GM19043 (cell line): ENCODE measurements at regions not wholly inside any gene's neighbourhood (a gene's known extent, or its start where the extent isn't known, plus 50 kb on each side); places are given as distances from the start of the nearest gene placed in this dataset.
A peak's percentile ranks its signal among the peaks of the same experiment; 100 is the strongest.

Experiments used
- ATAC-seq: cut with Tn5 transposase; IDR thresholded peaks from one replicate; pipeline ENCODE4 v1.9.1; 2021; ENCODE audit warnings: low read depth; ENCODE audit not compliant: unreplicated experiment

DNA sequence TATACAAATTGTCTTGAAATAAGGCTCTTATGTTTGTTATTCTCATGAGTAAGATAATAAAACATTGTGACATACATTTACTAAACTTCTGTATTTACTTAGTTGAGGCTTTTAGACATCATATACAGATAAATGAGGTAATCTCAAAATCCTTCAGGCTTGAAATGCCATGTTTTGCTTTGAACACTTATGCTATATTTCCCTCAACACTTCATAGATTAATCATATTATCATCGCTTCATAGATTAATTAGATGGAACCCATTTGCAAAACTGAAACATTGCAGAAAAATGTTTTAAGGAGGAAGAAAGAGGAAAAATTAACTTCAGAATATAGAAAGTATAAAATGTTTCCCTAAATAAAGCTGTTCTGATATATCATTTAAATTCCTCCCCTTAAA, 165.0 kb upstream of the CNTNAP2 start:
- no peak for ATAC-seq

DNA sequence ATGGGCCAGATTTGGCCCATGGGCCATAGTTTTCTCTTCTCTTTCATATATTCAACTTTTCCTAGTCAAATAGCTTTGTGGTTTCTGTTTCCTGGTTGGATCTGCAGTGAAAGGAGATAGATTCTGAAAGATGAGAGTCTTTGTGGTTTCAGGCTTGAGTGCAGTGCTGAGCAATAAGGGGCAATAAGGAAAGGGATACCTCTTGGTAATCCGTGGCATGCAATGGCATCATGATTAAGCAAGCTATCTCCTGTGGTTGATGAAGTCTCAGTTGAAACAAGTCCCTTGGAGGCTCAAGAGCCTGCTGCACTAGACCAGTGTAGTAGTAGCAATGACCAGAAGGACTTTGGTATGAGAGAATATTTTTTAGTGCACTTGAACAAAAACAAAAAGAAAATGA, 187.7 kb upstream of the CNTNAP2 start:
- ATAC-seq = no peak

DNA sequence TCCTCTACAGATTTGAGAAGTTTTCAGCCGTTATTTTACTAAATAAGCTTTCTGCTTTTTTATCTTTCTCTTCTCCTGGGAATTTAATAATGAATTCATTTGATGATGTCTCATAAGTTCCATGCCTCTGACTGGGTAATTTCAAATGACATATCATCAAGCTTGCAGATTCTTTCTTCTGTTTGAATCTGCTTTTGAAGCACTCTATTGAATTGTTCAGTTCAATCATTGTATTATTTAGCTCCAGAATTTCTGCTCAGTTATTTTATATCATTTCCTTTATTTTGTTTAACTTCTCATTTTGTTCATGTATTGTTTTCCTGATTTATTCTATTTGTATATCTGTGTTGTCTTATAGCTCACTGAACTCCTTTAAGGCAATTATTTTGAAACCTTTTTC, 196.9 kb upstream of the CNTNAP2 start:
- ATAC-seq = no peak

DNA sequence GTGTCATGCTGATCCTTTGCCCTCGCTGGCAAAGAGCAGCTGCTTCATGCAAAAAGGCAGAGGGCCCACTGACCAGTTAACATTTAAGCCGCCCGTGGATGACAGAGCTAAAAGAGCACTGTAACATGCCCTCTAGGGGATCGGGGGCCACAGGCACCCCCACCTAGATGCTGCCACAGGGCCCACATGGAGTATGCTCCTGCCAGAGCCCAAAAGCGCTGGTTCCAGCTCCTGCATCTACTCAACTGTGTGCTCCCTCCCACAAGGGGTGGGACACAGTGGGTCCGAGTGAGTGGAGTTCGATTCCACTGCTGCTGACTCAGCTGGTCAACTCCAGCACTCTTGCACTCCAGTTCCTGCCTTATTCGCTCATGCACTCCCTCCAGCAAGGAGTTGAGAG, 199.8 kb upstream of the CNTNAP2 start:
- ATAC-seq = no peak

DNA sequence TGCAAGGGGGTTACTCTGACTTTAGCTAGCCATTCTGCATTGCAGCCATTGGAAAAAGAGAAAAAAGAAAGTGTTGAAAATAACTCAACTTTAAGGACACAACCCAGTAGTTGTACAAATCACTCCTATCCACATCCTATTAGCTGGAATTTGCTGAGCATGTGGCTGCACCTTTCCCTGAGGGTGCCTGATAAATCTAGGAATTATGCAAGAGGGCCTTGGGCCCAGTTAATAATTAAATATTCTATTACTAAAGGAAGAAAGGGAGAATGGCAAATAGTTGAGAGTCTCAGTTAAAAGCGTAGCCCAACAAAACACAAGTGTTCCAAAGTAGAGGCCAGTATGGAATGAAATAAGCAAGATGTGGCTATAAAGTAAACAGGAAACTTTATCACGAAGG, 200.9 kb upstream of the CNTNAP2 start:
- ATAC-seq = no peak

DNA sequence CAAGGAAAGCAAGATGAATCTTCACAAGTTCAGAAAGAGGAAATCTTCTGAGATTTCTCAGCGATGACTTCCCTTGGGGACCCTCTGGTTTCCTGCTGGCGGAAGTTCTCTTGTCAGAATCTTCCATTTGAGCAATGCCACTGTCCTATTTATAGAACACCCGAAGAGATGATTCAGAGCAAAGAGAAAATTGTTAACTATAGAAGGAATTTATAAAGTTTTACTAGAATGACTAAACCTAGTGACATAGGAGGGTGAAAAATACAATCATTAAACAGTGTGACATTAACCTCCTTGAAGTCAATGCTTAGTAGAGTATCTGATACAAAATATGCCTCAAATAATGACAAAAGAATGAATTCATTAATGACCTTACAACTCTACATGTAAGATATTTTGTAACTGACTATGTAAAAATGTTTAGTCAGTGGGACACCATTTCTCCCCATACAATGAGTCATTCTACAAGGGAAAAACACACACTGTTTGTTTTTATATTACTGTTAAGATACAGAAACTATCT, 206.5 kb upstream of the CNTNAP2 start:
- ATAC-seq = peak; percentile 62

DNA sequence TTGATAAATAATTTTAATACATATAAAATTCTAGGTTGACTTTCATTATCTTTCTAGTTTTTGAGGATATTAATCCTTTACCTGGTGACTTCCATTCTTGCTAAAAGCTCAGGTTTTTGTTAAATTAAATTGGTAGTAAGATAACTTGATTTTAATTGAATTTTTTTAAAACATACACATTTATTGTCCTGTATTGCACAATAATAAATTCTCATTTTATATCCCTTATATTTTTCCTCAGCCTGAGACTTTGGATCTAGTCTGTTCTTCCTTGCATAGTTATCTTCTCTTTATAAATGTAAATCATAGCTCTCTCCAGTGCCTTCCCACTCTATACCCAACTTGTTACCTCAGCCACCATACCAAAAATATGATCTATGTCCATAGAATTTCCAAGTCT, 212.9 kb upstream of the CNTNAP2 start:
- no peak for ATAC-seq

DNA sequence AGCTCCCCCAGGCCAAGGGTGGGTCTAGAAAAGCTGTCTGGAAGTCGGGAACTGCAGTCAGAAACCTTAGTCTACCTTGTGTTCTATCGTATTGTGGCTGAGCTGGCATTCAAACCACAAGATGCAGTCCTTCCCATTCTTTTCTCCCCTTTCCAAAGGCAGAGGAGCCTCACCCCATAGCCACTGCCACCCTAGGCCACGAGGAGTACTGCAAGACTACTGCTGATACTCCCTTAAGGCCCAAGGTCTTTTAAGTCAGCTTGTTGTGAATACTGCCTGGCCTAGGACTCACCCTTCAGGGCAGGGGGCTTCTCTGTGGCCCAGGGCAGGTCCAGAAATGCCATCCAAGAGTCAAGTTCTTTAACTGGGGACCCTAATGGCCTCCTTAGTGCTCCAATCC, 214.5 kb upstream of the CNTNAP2 start:
- ATAC-seq = no peak

DNA sequence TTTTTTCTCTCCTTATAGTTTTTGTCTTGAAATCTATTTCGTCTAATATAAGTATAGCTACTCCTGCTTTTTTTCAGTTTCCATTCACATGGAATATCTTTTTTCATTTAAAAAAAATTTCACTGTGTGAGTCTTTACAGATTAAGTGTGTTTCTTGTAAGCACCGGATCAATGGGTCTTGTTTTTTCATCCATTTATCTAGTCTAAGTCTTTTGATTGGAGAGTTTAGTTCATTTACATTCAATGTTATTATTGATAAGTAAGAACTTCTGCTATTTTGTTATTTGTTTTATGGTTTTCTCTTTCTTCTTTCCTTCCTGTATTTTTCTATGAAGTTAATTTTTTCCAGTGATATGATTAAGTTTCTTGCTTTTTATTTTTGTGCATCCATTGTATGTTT, 216.7 kb upstream of the CNTNAP2 start:
- ATAC-seq = no peak

DNA sequence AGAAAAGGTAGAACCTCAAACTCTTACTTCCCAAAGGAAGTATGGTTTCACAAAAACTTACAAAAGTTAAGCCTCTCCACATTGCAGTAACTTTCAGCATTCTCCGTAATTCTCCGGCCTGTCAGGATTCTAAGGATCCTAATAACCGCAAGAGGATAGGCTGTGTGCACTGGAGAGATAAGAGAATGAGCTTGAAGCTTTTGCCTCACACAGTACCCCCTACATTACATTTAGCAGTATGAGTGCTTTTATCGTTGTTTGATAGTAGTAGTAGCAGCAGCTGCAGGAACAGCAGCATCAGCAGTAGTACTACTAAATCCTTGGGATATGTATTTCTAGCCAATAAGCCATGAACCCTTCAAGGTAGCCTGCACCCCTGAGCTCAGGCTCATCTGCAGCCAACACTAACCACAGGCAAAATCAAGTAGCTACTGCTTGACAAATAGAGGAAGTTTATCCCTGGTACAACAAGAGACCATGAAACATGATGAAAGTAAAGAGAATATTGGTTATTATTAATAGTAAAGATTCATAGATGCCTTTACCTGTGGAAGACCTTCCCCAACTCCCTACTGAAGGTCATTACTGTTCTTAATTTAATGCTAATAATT, 222.6 kb upstream of the CNTNAP2 start:
- no peak for ATAC-seq

DNA sequence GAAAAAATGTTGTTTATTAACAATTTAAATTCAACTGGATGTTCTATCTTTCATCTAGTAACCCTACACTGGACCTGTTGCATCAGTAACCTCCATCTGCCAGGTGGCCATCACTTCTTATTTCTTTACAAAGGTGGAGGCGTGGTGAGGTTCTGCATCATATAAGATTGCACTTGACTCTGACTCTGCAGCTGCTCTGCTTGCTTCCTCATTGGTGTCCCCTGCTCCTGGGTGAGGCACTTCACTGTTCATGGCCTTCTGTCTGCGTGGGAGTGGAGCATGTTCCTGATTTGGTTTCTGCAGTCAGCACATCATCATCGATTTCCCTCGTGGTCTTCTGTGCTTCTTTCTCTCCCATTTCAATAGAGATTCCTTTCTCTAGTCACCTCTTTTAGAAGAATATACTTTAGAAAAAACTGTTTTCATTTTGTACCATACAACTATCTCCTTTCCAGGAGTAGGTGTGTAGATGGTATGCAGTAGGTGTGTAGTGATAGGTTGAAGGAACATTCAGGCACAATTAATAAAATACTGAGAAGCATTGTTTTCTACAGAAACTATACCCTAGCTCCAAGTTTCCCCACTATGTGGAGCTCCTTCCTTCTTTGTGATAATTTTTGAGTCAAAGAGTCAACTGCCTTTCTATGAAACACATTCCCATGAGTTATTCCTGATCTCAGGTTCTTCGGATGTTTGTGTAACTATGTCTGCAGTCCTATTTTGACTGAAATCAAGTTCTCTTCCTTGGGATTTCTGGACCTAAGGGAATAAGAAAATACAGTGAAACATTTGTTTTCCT, 231.7 kb upstream of the CNTNAP2 start:
- ATAC-seq = no peak

DNA sequence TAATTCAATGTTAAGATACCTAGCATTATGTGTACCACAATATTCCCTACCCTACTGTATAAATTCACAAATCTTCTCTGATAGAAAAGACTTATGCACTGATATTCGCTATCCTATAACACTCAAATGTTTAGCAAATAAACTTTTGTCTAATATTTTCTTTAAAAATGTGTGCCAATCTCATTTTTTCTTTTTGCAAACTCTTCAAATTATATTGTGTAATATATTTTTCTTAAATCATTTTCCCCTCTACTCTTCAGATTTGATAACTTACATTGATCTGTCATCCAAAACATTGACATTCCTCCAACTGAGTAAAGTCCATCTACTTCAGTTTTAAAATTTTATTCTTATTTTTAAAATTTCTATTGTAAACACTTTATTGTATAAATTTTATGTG, 240.2 kb upstream of the CNTNAP2 start:
- no peak for ATAC-seq

DNA sequence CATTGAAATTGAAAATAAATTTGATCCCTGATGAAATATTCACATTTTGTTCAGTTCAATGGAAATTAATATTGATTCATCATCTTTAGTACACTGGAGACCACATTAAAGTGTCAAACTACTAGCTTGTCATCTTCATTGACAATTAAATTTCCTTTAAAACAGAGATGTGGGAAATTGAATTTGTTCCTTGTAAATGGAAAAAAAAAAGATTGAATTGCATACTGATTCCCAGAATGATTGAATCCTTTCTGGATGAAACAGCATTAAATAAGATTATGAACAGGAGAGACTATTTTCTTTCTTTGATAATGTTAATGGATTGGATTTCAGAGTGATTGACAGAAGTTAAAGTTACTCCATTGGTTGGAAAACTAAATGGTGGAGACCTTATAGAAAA, 241.3 kb upstream of the CNTNAP2 start:
- ATAC-seq = no peak

DNA sequence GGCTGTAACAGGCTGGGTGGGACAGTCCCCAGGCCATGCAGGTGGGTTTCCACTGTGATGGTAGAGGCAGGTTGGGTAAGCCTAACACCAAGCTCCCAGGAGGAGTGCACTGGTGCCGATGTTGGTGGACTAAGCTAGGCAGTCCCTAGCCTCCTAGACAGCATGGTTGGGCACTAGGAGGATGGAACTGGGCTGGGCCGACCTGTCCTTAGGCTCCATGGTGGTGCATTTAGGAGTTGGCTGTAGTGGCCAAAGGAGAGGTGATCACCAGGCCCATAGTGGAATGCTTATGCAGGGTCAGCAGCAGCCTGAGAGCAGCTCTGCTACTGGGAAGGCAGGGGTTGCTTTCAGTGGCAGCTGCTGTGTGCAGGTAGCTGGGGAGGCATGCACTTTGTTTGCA, 247.7 kb upstream of the CNTNAP2 start:
- no peak for ATAC-seq

DNA sequence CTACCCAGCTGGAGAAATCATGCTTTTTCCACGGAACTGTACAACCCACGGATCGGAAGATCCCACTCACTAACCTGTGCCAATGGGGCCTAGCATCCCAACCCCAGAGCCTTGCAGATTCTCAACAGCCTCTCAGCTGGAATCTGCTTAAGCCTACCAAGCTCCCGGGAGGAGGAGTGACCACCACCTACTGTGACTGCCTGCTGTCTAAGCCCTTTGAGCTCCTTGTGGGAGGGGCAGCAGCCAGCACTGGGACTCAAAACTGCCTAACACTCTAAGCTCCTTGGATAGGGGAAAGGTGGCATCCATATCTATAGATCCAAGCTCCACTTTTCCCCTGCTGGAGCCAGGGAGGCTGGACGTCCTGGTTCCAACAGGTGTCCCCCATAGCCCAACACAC, 254.4 kb upstream of the CNTNAP2 start:
- no peak for ATAC-seq

DNA sequence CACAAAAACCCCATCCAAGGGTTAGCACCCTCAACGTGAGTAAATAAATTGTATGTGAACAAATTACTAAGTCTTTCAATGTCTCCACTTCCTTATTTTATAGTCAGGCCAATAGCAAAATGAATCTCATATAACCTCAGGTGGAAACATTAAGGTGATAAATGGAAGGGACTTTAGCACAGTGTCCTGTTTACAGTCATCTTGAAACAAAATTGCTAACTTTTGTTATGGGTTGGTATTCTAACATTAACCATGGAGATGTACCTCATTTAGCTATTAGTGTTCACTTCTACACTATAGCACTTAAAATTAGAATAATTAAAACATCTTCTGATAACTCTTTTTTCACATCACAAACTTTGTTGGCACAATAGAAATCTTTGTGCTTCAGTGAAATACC, 255.8 kb upstream of the CNTNAP2 start:
- ATAC-seq = no peak

DNA sequence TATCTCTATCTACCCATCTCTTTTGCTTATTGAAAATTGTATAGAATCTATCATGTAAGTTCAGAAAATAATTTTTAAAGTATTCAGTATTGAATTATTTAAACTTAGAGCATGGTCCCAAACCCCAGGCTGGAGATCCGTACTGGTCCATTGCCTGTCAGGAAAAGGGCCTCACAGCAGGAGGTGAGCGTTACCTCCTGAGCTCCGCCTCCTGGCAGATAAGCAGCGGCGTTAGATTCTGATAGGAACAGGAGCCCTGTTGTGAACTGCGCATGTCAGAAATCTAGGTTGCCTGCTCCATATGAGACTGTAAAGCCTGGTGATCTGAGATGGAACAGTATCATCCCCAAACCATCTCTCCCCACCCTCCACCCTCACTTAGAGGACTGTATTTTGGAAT, 266.0 kb upstream of the CNTNAP2 start:
- ATAC-seq = no peak

DNA sequence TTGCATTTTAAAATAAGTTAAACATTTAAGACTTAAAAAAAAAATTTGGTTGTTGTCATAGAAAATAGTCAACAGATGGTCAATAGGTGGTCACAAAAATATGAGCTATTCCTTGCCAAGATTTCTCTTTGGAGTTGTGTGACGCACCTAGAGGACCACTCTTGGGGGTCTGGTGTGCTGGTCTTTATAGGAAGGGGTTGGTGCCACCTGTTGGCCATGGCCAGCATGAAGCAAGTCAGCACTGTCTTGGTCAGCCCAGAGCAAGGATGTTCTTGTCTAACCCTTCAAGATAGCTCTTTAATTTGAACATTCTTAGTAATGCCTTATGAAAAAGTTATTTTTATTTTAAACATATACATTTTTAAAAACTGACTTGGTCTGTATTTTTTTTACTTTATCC, 267.9 kb upstream of the CNTNAP2 start:
- no peak for ATAC-seq

DNA sequence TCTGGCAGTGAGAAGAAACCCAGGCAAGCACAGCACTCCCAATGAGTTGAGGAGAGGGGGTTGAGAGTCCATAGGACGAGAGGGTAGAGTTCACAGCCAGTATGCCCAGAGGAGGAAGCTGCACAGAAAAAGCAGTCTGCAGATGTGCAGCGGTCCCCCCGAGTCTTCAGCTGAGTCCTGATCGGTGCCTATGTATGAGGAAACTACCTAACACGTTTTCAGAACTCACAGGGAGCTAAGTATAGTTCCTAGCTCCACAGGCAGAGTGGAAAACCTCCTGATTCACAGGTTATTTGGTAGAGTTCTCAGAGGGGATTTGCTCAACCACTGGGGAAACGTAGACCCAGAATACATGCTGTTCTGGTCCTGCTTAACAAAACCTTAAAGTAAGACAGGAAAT, 271.3 kb upstream of the CNTNAP2 start:
- no peak for ATAC-seq

DNA sequence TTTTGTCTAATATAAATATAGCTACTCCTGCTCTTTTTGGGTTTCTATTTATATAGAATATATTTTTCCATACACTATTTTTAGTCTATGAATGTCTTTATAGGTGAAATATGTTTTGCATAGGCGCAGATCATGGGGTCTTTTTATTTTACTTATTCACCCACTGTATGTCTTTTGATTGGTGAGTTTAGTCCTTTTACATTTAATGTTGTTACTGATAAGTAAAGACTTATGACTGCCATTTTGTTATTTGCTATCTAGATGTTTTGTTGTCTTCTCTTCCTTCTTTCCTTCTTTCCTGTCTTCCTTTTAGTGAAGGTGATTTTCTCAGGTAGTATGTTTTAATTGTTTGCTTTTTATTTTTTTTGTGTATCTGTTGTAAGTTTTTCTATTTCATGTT, 276.8 kb upstream of the CNTNAP2 start:
- ATAC-seq = no peak

DNA sequence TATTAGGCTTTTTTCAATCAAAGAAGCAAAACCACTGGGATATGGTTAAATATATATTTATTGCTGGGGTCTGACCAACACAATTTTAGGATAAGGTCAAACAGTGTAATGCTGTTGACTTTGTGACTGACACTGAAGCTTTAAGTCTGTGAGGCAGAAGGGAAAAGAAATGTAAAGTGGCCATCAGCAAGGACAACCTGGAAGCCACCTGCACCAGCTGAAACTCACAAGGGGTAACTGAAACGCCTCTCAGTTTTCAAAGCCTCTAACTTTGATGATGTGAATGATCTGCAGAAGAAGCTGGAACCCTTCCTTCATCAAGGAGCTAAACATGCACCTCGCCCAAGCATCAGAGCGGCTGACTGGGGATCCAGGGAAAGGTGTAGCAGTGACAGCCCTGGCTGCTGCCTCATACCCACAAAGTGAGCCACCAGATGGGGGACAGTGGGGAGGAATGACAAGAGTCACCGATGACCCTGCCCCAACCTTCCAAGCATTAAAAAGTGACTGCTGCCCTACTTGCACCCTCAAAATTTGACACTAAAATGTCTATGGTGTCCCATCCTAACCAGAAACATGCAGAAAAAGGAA, 284.9 kb upstream of the CNTNAP2 start:
- ATAC-seq = no peak

DNA sequence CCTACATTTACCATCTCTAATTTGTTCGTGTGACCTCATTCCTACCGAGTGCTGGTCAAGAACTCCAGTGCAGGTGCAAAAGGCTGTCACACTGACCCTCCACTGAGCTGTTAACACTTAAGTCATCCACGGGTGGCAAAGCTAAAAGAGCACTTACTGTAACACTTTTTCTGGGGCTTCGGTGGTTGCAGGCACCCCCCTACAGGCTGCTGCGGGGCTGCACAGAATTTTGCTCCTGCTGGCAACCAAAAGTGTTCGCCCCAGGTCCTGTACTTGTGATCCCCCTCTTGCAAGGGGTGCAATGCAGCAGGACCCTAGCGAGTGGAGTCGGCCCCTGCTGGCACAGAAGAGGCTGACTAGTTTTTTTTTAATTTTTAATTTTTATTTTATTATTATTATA, 298.9 kb upstream of the CNTNAP2 start:
- no peak for ATAC-seq
